Progenitor cell of endocrine pancreas (in vitro differentiated cells): ENCODE measurements at regions not wholly inside any gene's neighbourhood (a gene's known extent, or its start where the extent isn't known, plus 50 kb on each side); places are given as distances from the start of the nearest gene placed in this dataset.
A peak's percentile ranks its signal among the peaks of the same experiment; 100 is the strongest.
"Not testable (repeated sequence)": the region's sequence is repeated elsewhere in the genome, so short reads cannot be mapped to it uniquely, and the experiment has no call there.

ENCODE experiments used
- DNase-seq: peaks from one replicate; pipeline ENCODE4 v3.0.0; 2021; ENCODE audit warnings: low spot score; ENCODE audit not compliant: unreplicated experiment
- H3K27ac Mint-ChIP-seq: 2 replicates; pipeline ENCODE4 v1.8.0; 2021; ENCODE audit warnings: mild to moderate bottlenecking, moderate library complexity, mixed read lengths
- H3K27me3 Mint-ChIP-seq: 2 replicates; pipeline ENCODE4 v1.8.0; 2021; ENCODE audit warnings: mixed read lengths
- H3K36me3 Mint-ChIP-seq: 2 replicates; pipeline ENCODE4 v1.8.0; 2022; ENCODE audit warnings: mixed read lengths; ENCODE audit not compliant: insufficient read depth
- H3K4me1 Mint-ChIP-seq: 2 replicates; pipeline ENCODE4 v1.8.0; 2021; ENCODE audit warnings: low read depth, mixed read lengths
- H3K4me3 Mint-ChIP-seq: 2 replicates; pipeline ENCODE4 v1.8.0; 2021; ENCODE audit warnings: low read depth, mild to moderate bottlenecking, moderate library complexity, mixed read lengths
- H3K9me3 Mint-ChIP-seq: 2 replicates; pipeline ENCODE4 v1.8.0; 2021; ENCODE audit warnings: low read depth, mixed read lengths
- CTCF ChIP-seq: fragments of 200-600 bp; sonication (generic); IDR thresholded peaks from one replicate; pipeline ENCODE4 v1.5.0; 2021; ENCODE audit warnings: antibody characterized with exemption, mild to moderate bottlenecking; ENCODE audit not compliant: unreplicated experiment

GRCh38 chr13:90493667-90494066 is 853.8 kb upstream of the MIR17HG start:
- H3K27ac Mint-ChIP-seq, result peak overlapping the region; percentile 13
- H3K4me3 Mint-ChIP-seq, result no peak overlapping the region
- no peak for DNase-seq
- peaks cover 16% of the 10 kb centered on the region for H3K9me3 Mint-ChIP-seq
- no peaks in the 10 kb centered on the region for H3K27me3 Mint-ChIP-seq
- H3K4me1 Mint-ChIP-seq, result peaks cover 3% of the 10 kb centered on the region
- H3K36me3 Mint-ChIP-seq, result peaks cover 5% of the 10 kb centered on the region
- no peak for TF ChIP-seq CTCF

- DNase-seq, H3K36me3 Mint-ChIP-seq, H3K4me3 Mint-ChIP-seq, H3K4me1 Mint-ChIP-seq, H3K27me3 Mint-ChIP-seq, H3K27ac Mint-ChIP-seq: not testable (repeated sequence)
- H3K9me3 Mint-ChIP-seq, result peaks cover 16% of the 10 kb centered on the region
Measured at GRCh38 chr13:90494849-90495248, 852.6 kb upstream of the MIR17HG start.

GRCh38 chr13:90498096-90498495 is 849.4 kb upstream of the MIR17HG start:
- TF ChIP-seq CTCF, result no peak
- H3K4me3 Mint-ChIP-seq, result no peak overlapping the region
- H3K4me1 Mint-ChIP-seq, result peaks cover 26% of the 10 kb centered on the region
- no peak for DNase-seq
- H3K27me3 Mint-ChIP-seq, result no peaks in the 10 kb centered on the region
- no peak overlapping the region for H3K27ac Mint-ChIP-seq
- H3K9me3 Mint-ChIP-seq, result peaks cover 8% of the 10 kb centered on the region
- no peaks in the 10 kb centered on the region for H3K36me3 Mint-ChIP-seq

GRCh38 chr13:90498816-90499215 is 848.7 kb upstream of the MIR17HG start:
- peaks cover 33% of the 10 kb centered on the region for H3K4me1 Mint-ChIP-seq
- no peak overlapping the region for H3K4me3 Mint-ChIP-seq
- H3K36me3 Mint-ChIP-seq, result no peaks in the 10 kb centered on the region
- peaks cover 8% of the 10 kb centered on the region for H3K9me3 Mint-ChIP-seq
- DNase-seq, result no peak
- H3K27me3 Mint-ChIP-seq, result no peaks in the 10 kb centered on the region
- no peak for TF ChIP-seq CTCF
- no peak overlapping the region for H3K27ac Mint-ChIP-seq

- H3K4me1 Mint-ChIP-seq, result peaks cover 44% of the 10 kb centered on the region
- no peak for TF ChIP-seq CTCF
- no peak overlapping the region for H3K27ac Mint-ChIP-seq
- no peak for DNase-seq
- H3K4me3 Mint-ChIP-seq, result no peak overlapping the region
- no peaks in the 10 kb centered on the region for H3K36me3 Mint-ChIP-seq
- H3K27me3 Mint-ChIP-seq, result no peaks in the 10 kb centered on the region
- peaks cover 8% of the 10 kb centered on the region for H3K9me3 Mint-ChIP-seq
Measured at GRCh38 chr13:90500569-90500968, 846.9 kb upstream of the MIR17HG start.

- Mint-ChIP-seq H3K4me3 (no peak overlapping the region), H3K36me3 (peaks cover 4% of the 10 kb centered on the region), H3K27ac (peak overlapping the region; percentile 87), H3K27me3 (no peaks in the 10 kb centered on the region), H3K9me3 (peaks cover 8% of the 10 kb centered on the region), H3K4me1 (peaks cover 47% of the 10 kb centered on the region)
- no peak for DNase-seq
- TF ChIP-seq CTCF, result no peak
Measured at GRCh38 chr13:90502153-90502552, 845.3 kb upstream of the MIR17HG start.
